ENCODE measurements at regions not wholly inside any gene's neighbourhood (a gene's known extent, or its start where the extent isn't known, plus 50 kb on each side); places are given as distances from the start of the nearest gene placed in this dataset.

DNA sequence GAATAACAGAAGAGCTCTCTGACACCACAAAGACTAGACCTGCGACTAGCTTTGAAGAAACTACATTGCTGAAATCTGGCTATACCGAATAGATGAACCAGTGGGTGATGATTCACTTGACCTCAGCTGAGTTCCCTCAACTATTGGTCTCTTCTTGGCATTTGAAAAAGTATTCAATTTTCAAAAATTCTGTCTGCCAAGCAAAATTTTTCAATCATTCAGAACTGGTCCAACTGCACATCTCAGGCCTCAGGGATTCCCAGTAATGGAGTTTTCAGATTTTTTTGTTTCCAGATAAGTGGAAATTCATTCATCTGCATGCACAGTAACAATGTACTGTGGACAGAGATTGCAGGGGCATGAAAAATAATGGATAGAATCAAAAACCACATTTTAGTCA lies 121.4 kb upstream of the NAA20 start:
- TF ChIP-seq EZH2 (IDR thresholded peaks at IDR 0.05; ENCODE audit: borderline replicate concordance, low read depth, low read length, severe bottlenecking), result no peak
- TF ChIP-seq, protein P1, sequence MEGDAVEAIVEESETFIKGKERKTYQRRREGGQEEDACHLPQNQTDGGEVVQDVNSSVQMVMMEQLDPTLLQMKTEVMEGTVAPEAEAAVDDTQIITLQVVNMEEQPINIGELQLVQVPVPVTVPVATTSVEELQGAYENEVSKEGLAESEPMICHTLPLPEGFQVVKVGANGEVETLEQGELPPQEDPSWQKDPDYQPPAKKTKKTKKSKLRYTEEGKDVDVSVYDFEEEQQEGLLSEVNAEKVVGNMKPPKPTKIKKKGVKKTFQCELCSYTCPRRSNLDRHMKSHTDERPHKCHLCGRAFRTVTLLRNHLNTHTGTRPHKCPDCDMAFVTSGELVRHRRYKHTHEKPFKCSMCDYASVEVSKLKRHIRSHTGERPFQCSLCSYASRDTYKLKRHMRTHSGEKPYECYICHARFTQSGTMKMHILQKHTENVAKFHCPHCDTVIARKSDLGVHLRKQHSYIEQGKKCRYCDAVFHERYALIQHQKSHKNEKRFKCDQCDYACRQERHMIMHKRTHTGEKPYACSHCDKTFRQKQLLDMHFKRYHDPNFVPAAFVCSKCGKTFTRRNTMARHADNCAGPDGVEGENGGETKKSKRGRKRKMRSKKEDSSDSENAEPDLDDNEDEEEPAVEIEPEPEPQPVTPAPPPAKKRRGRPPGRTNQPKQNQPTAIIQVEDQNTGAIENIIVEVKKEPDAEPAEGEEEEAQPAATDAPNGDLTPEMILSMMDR (IDR thresholded peaks at IDR 0.05; ENCODE audit: borderline replicate concordance, extremely low read depth, low read length, poor library complexity, severe bottlenecking), result no peak
- Histone ChIP-seq H3K9ac (ENCODE audit: low read depth, low read length) (no peak overlapping the region), H3K27ac (ENCODE audit: low read length) (no peak overlapping the region), H4K20me1 (ENCODE audit: insufficient read depth, low read length) (no peaks in the 10 kb centered on the region), H3K4me2 (ENCODE audit: insufficient read depth, low read length) (no peak overlapping the region), H3K79me2 (ENCODE audit: insufficient read depth, low read length) (no peaks in the 10 kb centered on the region), H3K27me3 (ENCODE audit: insufficient read depth, low read length, poor library complexity) (no peaks in the 10 kb centered on the region), H2AFZ (ENCODE audit: low read depth, low read length) (no peak overlapping the region), H3K9me3 (ENCODE audit: insufficient read depth, low read length, severe bottlenecking) (peaks cover 5% of the 10 kb centered on the region), H3K36me3 (ENCODE audit: insufficient read depth, low read length) (no peaks in the 10 kb centered on the region), H3K4me1 (ENCODE audit: insufficient read depth, low read length) (no peaks in the 10 kb centered on the region), H3K4me3 (ENCODE audit: low read depth in 1 of 2, low read length in 2 of 2) (no peak overlapping the region)
- ATAC-seq (ENCODE audit: insufficient read depth, low read depth), result no peak
- DNase-seq, result no peak

DNA sequence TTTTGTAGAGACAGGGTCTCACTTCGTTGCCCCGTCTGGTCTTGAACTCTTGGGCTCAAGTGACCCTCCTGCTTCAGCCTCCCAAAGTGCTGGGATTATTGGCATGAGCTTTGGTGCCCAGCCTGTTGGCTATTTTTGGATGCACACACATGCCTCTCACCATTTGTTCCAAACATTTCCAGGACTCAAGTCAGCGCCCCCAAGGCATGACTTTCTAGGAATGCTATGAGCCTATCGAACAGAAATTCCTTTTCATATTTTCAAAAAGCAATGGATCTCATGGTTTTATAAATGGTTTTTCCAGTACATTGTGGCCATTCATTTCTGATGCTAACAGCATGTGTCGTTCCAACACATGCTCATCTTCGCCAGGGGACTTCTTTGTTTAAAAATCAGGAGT lies 119.3 kb upstream of the NAA20 start:
- Histone ChIP-seq H3K27me3 (ENCODE audit: insufficient read depth, low read length, poor library complexity) (no peaks in the 10 kb centered on the region), H3K4me1 (ENCODE audit: insufficient read depth, low read length) (no peaks in the 10 kb centered on the region), H3K79me2 (ENCODE audit: insufficient read depth, low read length) (no peaks in the 10 kb centered on the region), H2AFZ (ENCODE audit: low read depth, low read length) (no peak overlapping the region), H3K4me2 (ENCODE audit: insufficient read depth, low read length) (no peak overlapping the region), H3K9ac (ENCODE audit: low read depth, low read length) (no peak overlapping the region), H3K27ac (ENCODE audit: low read length) (no peak overlapping the region), H3K9me3 (ENCODE audit: insufficient read depth, low read length, severe bottlenecking) (peaks cover 5% of the 10 kb centered on the region), H4K20me1 (ENCODE audit: insufficient read depth, low read length) (no peaks in the 10 kb centered on the region), H3K4me3 (ENCODE audit: low read depth in 1 of 2, low read length in 2 of 2) (no peak overlapping the region), H3K36me3 (ENCODE audit: insufficient read depth, low read length) (no peaks in the 10 kb centered on the region)
- TF ChIP-seq, protein P1 (IDR thresholded peaks at IDR 0.05; ENCODE audit: borderline replicate concordance, extremely low read depth, low read length, poor library complexity, severe bottlenecking), result no peak
- TF ChIP-seq EZH2 (IDR thresholded peaks at IDR 0.05; ENCODE audit: borderline replicate concordance, low read depth, low read length, severe bottlenecking), result no peak
- no peak for ATAC-seq (ENCODE audit: insufficient read depth, low read depth)
- no peak for DNase-seq

DNA sequence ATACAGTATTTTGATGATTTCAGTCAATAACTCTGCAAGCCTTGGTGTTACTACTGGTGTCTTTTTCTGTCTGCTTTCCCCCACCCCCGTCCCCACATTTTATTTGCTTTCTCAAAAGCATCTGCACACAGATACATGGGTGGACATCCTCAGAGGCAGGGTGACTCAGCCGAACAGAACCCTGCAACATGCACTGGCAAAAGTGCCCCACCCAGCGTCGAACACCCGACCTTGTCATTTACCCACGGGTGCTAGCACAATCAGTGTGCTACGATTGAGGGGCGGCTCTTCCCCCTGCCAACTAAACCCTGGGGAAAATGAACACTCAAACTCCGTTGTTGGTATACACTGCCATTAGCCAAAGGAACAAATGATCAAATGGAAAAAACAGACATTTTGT lies 115.9 kb upstream of the NAA20 start:
- H2AFZ ChIP-seq (ENCODE audit: low read depth, low read length), result no peak overlapping the region
- no peak for ATAC-seq (ENCODE audit: insufficient read depth, low read depth)

More for the DNA sequence above, 115.9 kb upstream of the NAA20 start:
- Histone ChIP-seq H3K79me2 (ENCODE audit: insufficient read depth, low read length) (no peaks in the 10 kb centered on the region), H3K27ac (ENCODE audit: low read length) (no peak overlapping the region), H3K27me3 (ENCODE audit: insufficient read depth, low read length, poor library complexity) (no peaks in the 10 kb centered on the region), H3K9me3 (ENCODE audit: insufficient read depth, low read length, severe bottlenecking) (peaks cover 5% of the 10 kb centered on the region), H3K4me2 (ENCODE audit: insufficient read depth, low read length) (no peak overlapping the region), H4K20me1 (ENCODE audit: insufficient read depth, low read length) (no peaks in the 10 kb centered on the region), H3K4me1 (ENCODE audit: insufficient read depth, low read length) (no peaks in the 10 kb centered on the region), H3K9ac (ENCODE audit: low read depth, low read length) (no peak overlapping the region), H3K4me3 (ENCODE audit: low read depth in 1 of 2, low read length in 2 of 2) (no peak overlapping the region), H3K36me3 (ENCODE audit: insufficient read depth, low read length) (no peaks in the 10 kb centered on the region)
- DNase-seq, result no peak
- no peak for TF ChIP-seq EZH2 (IDR thresholded peaks at IDR 0.05; ENCODE audit: borderline replicate concordance, low read depth, low read length, severe bottlenecking)
- TF ChIP-seq, protein P1 (IDR thresholded peaks at IDR 0.05; ENCODE audit: borderline replicate concordance, extremely low read depth, low read length, poor library complexity, severe bottlenecking), result no peak

All from DND-41 (cell line).